H7 (cell line): ENCODE measurements at regions not wholly inside any gene's neighbourhood (a gene's known extent, or its start where the extent isn't known, plus 50 kb on each side); places are given as distances from the start of the nearest gene placed in this dataset.

Source experiments
- DNase-seq: peaks from one replicate; pipeline ENCODE4 v3.0.0; 2012
- H3K27me3 ChIP-seq: 2 replicates; pipeline ENCODE4 v1.6.0; 2011; ENCODE audit warnings: mild to moderate bottlenecking, low read length; ENCODE audit not compliant: control insufficient read depth, insufficient read depth
- H3K36me3 ChIP-seq: replicated peaks from 2 replicates; pipeline ENCODE4 v1.5.1; 2011; ENCODE audit warnings: low read length; ENCODE audit not compliant: control insufficient read depth, insufficient read depth
- H3K4me3 ChIP-seq: 2 replicates; pipeline ENCODE4 v1.5.1; 2011; ENCODE audit warnings: low read depth, mild to moderate bottlenecking, control low read depth, low read length, moderate library complexity; ENCODE audit not compliant: insufficient read depth

- H3K36me3 ChIP-seq = no peaks in the 10 kb centered on the region
- no peaks in the 10 kb centered on the region for H3K27me3 ChIP-seq
- DNase-seq = no peak
- H3K4me3 ChIP-seq = no peak overlapping the region
These were observed 556.9 kb downstream of the DNAJB9 start for GRCh38 chr7:109126404-109127050.

- Histone ChIP-seq H3K27me3 (no peaks in the 10 kb centered on the region), H3K4me3 (no peak overlapping the region), H3K36me3 (no peaks in the 10 kb centered on the region)
- DNase-seq = no peak
These were observed 557.5 kb downstream of the DNAJB9 start for GRCh38 chr7:109127145-109127544.

- no peak for DNase-seq
- no peak overlapping the region for H3K4me3 ChIP-seq
- no peaks in the 10 kb centered on the region for H3K36me3 ChIP-seq
- H3K27me3 ChIP-seq = no peaks in the 10 kb centered on the region
These were observed 561.5 kb downstream of the DNAJB9 start for GRCh38 chr7:109131141-109131540.

- Histone ChIP-seq H3K27me3 (no peaks in the 10 kb centered on the region), H3K36me3 (no peaks in the 10 kb centered on the region), H3K4me3 (no peak overlapping the region)
- no peak for DNase-seq
These were observed 567.2 kb downstream of the DNAJB9 start for GRCh38 chr7:109136893-109137292.

GRCh38 chr7:109154748-109155147 lies 585.1 kb downstream of the DNAJB9 start:
- Histone ChIP-seq H3K36me3 (no peaks in the 10 kb centered on the region), H3K4me3 (no peak overlapping the region), H3K27me3 (no peaks in the 10 kb centered on the region)
- no peak for DNase-seq

- DNase-seq = no peak
- H3K36me3 ChIP-seq = no peaks in the 10 kb centered on the region
- no peaks in the 10 kb centered on the region for H3K27me3 ChIP-seq
- no peak overlapping the region for H3K4me3 ChIP-seq
These were observed 588.6 kb downstream of the DNAJB9 start for GRCh38 chr7:109158246-109158645.

- H3K27me3 ChIP-seq = no peaks in the 10 kb centered on the region
- no peak for DNase-seq
- H3K36me3 ChIP-seq = no peaks in the 10 kb centered on the region
- H3K4me3 ChIP-seq = no peak overlapping the region
These were observed 607.0 kb downstream of the DNAJB9 start for GRCh38 chr7:109176661-109177060.

GRCh38 chr7:109178342-109178741 lies 608.7 kb downstream of the DNAJB9 start:
- no peaks in the 10 kb centered on the region for H3K27me3 ChIP-seq
- H3K36me3 ChIP-seq = no peaks in the 10 kb centered on the region
- H3K4me3 ChIP-seq = no peak overlapping the region
- DNase-seq = no peak

GRCh38 chr7:109179601-109180000 lies 609.9 kb downstream of the DNAJB9 start:
- no peaks in the 10 kb centered on the region for H3K36me3 ChIP-seq
- DNase-seq = no peak
- H3K27me3 ChIP-seq = no peaks in the 10 kb centered on the region
- no peak overlapping the region for H3K4me3 ChIP-seq

- Histone ChIP-seq H3K27me3 (no peaks in the 10 kb centered on the region), H3K4me3 (no peak overlapping the region), H3K36me3 (no peaks in the 10 kb centered on the region)
- no peak for DNase-seq
These were observed 621.2 kb downstream of the DNAJB9 start for GRCh38 chr7:109190766-109191398.

- no peak overlapping the region for H3K4me3 ChIP-seq
- H3K27me3 ChIP-seq = no peaks in the 10 kb centered on the region
- no peak for DNase-seq
- no peaks in the 10 kb centered on the region for H3K36me3 ChIP-seq
These were observed 636.5 kb downstream of the DNAJB9 start for GRCh38 chr7:109206196-109206595.

- Histone ChIP-seq H3K36me3 (no peaks in the 10 kb centered on the region), H3K27me3 (no peaks in the 10 kb centered on the region)
- no peak for DNase-seq
These were observed 643.4 kb downstream of the DNAJB9 start for GRCh38 chr7:109213081-109213480.

GRCh38 chr7:109215341-109215740 lies 645.7 kb downstream of the DNAJB9 start:
- no peaks in the 10 kb centered on the region for H3K36me3 ChIP-seq
- H3K27me3 ChIP-seq = no peaks in the 10 kb centered on the region
- DNase-seq = no peak
- no peak overlapping the region for H3K4me3 ChIP-seq

More at GRCh38 chr7:109213081-109213480, 643.4 kb downstream of the DNAJB9 start:
- H3K4me3 ChIP-seq = no peak overlapping the region

GRCh38 chr7:109224100-109224499 lies 654.4 kb downstream of the DNAJB9 start:
- H3K36me3 ChIP-seq = no peaks in the 10 kb centered on the region
- DNase-seq = no peak
- H3K4me3 ChIP-seq = no peak overlapping the region
- H3K27me3 ChIP-seq = no peaks in the 10 kb centered on the region

- Histone ChIP-seq H3K4me3 (no peak overlapping the region), H3K27me3 (no peaks in the 10 kb centered on the region), H3K36me3 (no peaks in the 10 kb centered on the region)
- DNase-seq = no peak
These were observed 657.0 kb downstream of the DNAJB9 start for GRCh38 chr7:109226699-109227098.
